ENCODE measurements at regions not wholly inside any gene's neighbourhood (a gene's known extent, or its start where the extent isn't known, plus 50 kb on each side); places are given as distances from the start of the nearest gene placed in this dataset.

- no peak for TF ChIP-seq CTCF (IDR thresholded peaks at IDR 0.05)
- TF ChIP-seq POLR2A (IDR thresholded peaks at IDR 0.05): no peak
- TF ChIP-seq POLR2AphosphoS5 (IDR thresholded peaks at IDR 0.05): no peak
These were observed 185.3 kb upstream of the RAB6C start for GRCh38 chr2:129794116-129794515.

All from gastroesophageal sphincter (tissue), 3 donors.